ENCODE measurements at regions not wholly inside any gene's neighbourhood (a gene's known extent, or its start where the extent isn't known, plus 50 kb on each side); places are given as distances from the start of the nearest gene placed in this dataset.
"Not testable (repeated sequence)": the region's sequence is repeated elsewhere in the genome, so short reads cannot be mapped to it uniquely, and the experiment has no call there.

DNA sequence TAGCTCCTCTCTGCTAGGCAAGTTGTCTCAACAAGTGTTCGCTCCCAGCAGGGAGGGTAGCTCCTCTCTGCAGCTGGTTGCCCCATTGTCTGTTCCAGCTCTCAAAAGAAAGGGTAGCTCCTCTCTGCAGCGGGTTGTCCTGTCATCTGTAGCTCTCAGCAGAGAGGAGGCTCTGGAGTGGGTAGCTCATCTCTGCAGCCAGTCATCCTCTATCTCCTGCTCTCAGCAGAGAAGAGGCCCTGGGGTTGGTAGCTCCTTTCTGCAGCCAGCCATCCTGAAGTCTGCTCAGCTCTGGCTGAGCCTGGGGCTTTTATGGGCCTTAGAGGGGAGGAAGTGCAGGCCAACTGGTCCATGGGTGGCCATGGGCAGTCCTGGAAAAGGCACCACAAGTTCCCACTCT lies 342.7 kb downstream of the PTTG2 start (continued):
- TF ChIP-seq RBBP5 (IDR thresholded peaks at IDR 0.05; ENCODE audit: borderline replicate concordance, low read depth, low read length) (no peak), EZH2 (IDR thresholded peaks at IDR 0.05; ENCODE audit: low read depth, low read length, severe bottlenecking) (no peak), GABPA (IDR thresholded peaks at IDR 0.05; ENCODE audit: borderline replicate concordance, insufficient read depth, low read length) (no peak), CBX5 (IDR thresholded peaks at IDR 0.05; ENCODE audit: low read depth, low read length) (no peak), NRF1 (IDR thresholded peaks at IDR 0.05; ENCODE audit: low read depth, low read length) (no peak)

DNA sequence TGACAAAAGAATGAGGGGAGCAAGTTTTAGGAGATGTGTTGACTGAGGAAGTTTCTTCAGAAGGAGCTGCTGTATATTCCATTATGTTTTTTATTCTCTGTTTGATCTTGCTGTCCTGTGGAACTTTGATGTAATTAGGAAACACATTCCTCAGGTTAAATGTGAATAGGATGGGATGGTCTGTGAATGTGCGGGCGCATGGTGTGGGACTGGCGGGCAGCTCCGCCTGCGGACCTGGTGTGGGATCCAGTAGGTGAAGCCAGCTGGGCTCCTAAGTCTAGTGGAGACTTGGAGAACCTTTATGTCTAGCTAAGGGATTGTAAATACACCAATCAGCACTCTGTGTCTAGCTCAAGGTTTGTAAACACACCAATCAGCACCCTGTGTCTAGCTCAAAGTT lies 344.3 kb downstream of the PTTG2 start:
- H3K27me3 ChIP-seq (replicated peaks in 1 of 4; ENCODE audit: control insufficient read depth in 3 of 4, extremely low read depth in 1 of 4, insufficient read depth in 3 of 4, low read length in 3 of 4); H3K79me1 ChIP-seq (ENCODE audit: low read depth, low read length); H2AFZ ChIP-seq (ENCODE audit: low read length); H2BK20ac ChIP-seq (ENCODE audit: low read length); FAIRE-seq; POLR2A ChIA-PET (ENCODE audit: partially characterized antibody); H4K20me1 ChIP-seq (replicated peaks in 1 of 2; ENCODE audit: control insufficient read depth in 1 of 2, insufficient read depth in 2 of 2, low read length in 2 of 2); H3K4me3 ChIP-seq (ENCODE audit: extremely low read depth in 1 of 4, insufficient read depth in 2 of 4, low read depth in 3 of 4, low read length in 4 of 4); H3K56ac ChIP-seq (replicated peaks; ENCODE audit: insufficient read length, low read depth, low read length); H3K36me3 ChIP-seq (ENCODE audit: control insufficient read depth in 2 of 4, insufficient read depth in 4 of 4, low read length in 3 of 4); H3K4me2 ChIP-seq (ENCODE audit: insufficient read depth in 1 of 2, low read depth in 2 of 2, low read length in 2 of 2); H2AK5ac ChIP-seq (ENCODE audit: low read depth, low read length); H4K8ac ChIP-seq (ENCODE audit: extremely low read depth, insufficient read depth, low read length); H3K23ac ChIP-seq (ENCODE audit: insufficient read length); H4K5ac ChIP-seq (ENCODE audit: insufficient read length, low read depth, low read length); H3K79me2 ChIP-seq (ENCODE audit: control insufficient read depth in 1 of 2, insufficient read depth in 2 of 2, low read length in 2 of 2); H3K4me1 ChIP-seq (replicated peaks in 1 of 4; ENCODE audit: control insufficient read depth in 3 of 4, insufficient read depth in 4 of 4, low read length in 3 of 4); H2BK12ac ChIP-seq (ENCODE audit: low read depth, low read length); H4K91ac ChIP-seq (replicated peaks; ENCODE audit: insufficient read length, low read length); H3K18ac ChIP-seq (ENCODE audit: extremely low read depth, low read length); H3K14ac ChIP-seq (ENCODE audit: insufficient read length); H2BK5ac ChIP-seq (ENCODE audit: low read depth, low read length); DNase-seq (ENCODE audit: low read depth in 1 of 2, low spot score in 2 of 2); H3K23me2 ChIP-seq (ENCODE audit: low read depth, low read length); H3K9ac ChIP-seq (replicated peaks in 1 of 4; ENCODE audit: extremely low read depth in 1 of 4, low read depth in 3 of 4, low read length in 3 of 4); H2BK15ac ChIP-seq (ENCODE audit: low read length); H3K9me3 ChIP-seq (ENCODE audit: insufficient read depth in 2 of 2, low read depth in 1 of 2, low read length in 1 of 2); H3K27ac ChIP-seq (ENCODE audit: low read depth, low read length); H2BK120ac ChIP-seq (replicated peaks; ENCODE audit: low read depth, low read length); H3K4ac ChIP-seq (replicated peaks; ENCODE audit: insufficient read length, low read depth, low read length): not testable (repeated sequence)
- WGBS, 2 experiments (ENCODE audit: extremely low coverage in 1 of 2, insufficient coverage in 1 of 2, insufficient read length in 1 of 2, insufficient replicate concordance in 2 of 2, low coverage in 1 of 2, low lambda C conversion rate in 2 of 2, missing lambda C conversion rate in 1 of 2) = 100% methylated on average over 5 of the region's 5 CpGs; no CpG with 5 or more reads in 1 of the 2 experiments
- CTCF ChIA-PET (ENCODE audit: partially characterized antibody) = interaction anchor here (0.6 to 1.1 kb wide), 3 partner anchors 15 to 420 kb away, joined by 3 read pairs; no protein-coding TSS in a partner anchor
